IMR-90 (cell line): ENCODE measurements at regions not wholly inside any gene's neighbourhood (a gene's known extent, or its start where the extent isn't known, plus 50 kb on each side); places are given as distances from the start of the nearest gene placed in this dataset.

ENCODE experiments used
- ATAC-seq: fragments of 200-7000 bp; cut with Tn5 transposase; 2 replicates; pipeline ENCODE4 v1.9.1; 2020; ENCODE audit warnings: low read depth, mild to moderate bottlenecking, moderate library complexity
- BruUV-seq: library from RNA; stranded (reverse); fragments of 400-500 nt; replicated peaks from 2 replicates; lab custom pipeline; 2021; lab: Mats Ljungman, UMichigan
- CTCF ChIA-PET: fragments of 300-600 bp; formaldehyde crosslinking; extraction: SDS; loops from one replicate; lab custom pipeline; 2021; ENCODE audit warnings: antibody characterized with exemption; lab: Yijun Ruan, JAX
- POLR2A ChIA-PET: fragments of 300-600 bp; sonication (Branson Sonifier 250); formaldehyde crosslinking; loops from one replicate; lab custom pipeline; 2022; ENCODE audit warnings: antibody characterized with exemption; ENCODE audit not compliant: unreplicated experiment; lab: Charles Lee
- DNase-seq: peaks from one replicate; pipeline ENCODE4 v3.0.0; 2013
- H2AFZ ChIP-seq: replicated peaks from 2 replicates; pipeline ENCODE3; 2013; ENCODE audit warnings: low read length, mild to moderate bottlenecking; ENCODE audit not compliant: poor library complexity
- H2AK5ac ChIP-seq: 2 replicates; pipeline ENCODE4 v1.6.1; 2013; ENCODE audit warnings: low read depth, low read length, inconsistent platforms
- H2AK9ac ChIP-seq: replicated peaks from 2 replicates; pipeline ENCODE3; 2013; ENCODE audit warnings: mild to moderate bottlenecking, low read depth, low read length, moderate library complexity; ENCODE audit not compliant: poor library complexity
- H2BK120ac ChIP-seq: 2 replicates; pipeline ENCODE4 v1.6.1; 2013; ENCODE audit warnings: low read depth, low read length, inconsistent platforms
- H2BK15ac ChIP-seq: 3 replicates; pipeline ENCODE4 v1.6.1; 2013; ENCODE audit warnings: low read depth, low read length, inconsistent platforms
- H2BK20ac ChIP-seq: 2 replicates; pipeline ENCODE4 v1.6.1; 2013; ENCODE audit warnings: low read depth, mild to moderate bottlenecking, inconsistent platforms, low read length, moderate library complexity
- H2BK5ac ChIP-seq: 2 replicates; pipeline ENCODE4 v1.6.1; 2013; ENCODE audit warnings: mild to moderate bottlenecking, low read depth, low read length, inconsistent platforms; ENCODE audit not compliant: poor library complexity, severe bottlenecking
- H3K14ac ChIP-seq: replicated peaks from 2 replicates; pipeline ENCODE4 v1.6.1; 2013; ENCODE audit warnings: low read depth, low read length, inconsistent platforms
- H3K18ac ChIP-seq: 2 replicates; pipeline ENCODE4 v1.6.1; 2013; ENCODE audit warnings: low read depth, low read length, control low read depth
- H3K23ac ChIP-seq: 2 replicates; pipeline ENCODE4 v1.6.1; 2013; ENCODE audit warnings: low read depth, low read length, inconsistent platforms
- H3K27ac ChIP-seq: 2 replicates; pipeline ENCODE4 v1.5.1; 2013; ENCODE audit warnings: mild to moderate bottlenecking, control low read depth, low read length; ENCODE audit not compliant: insufficient read depth
- H3K27me3 ChIP-seq: 2 replicates; pipeline ENCODE4 v1.6.1; 2013; ENCODE audit warnings: low read length; ENCODE audit not compliant: control insufficient read depth, insufficient read depth
- H3K36me3 ChIP-seq: 2 replicates; pipeline ENCODE4 v1.6.1; 2013; ENCODE audit warnings: low read length, mixed read lengths; ENCODE audit not compliant: control insufficient read depth, insufficient read depth
- H3K4ac ChIP-seq: 2 replicates; pipeline ENCODE4 v1.6.1; 2013; ENCODE audit warnings: low read depth, low read length, inconsistent platforms
- H3K4me1 ChIP-seq: 2 replicates; pipeline ENCODE4 v1.6.1; 2013; ENCODE audit warnings: low read length, mixed read lengths; ENCODE audit not compliant: control insufficient read depth, insufficient read depth
- H3K4me2 ChIP-seq: 2 replicates; pipeline ENCODE4 v1.6.1; 2013; ENCODE audit warnings: low read depth, mild to moderate bottlenecking, control low read depth, low read length, moderate library complexity
- H3K4me3 ChIP-seq: 2 replicates; pipeline ENCODE4 v1.5.1; 2013; ENCODE audit warnings: low read depth, mild to moderate bottlenecking, control low read depth, low read length, moderate library complexity; ENCODE audit not compliant: insufficient read depth
- H3K56ac ChIP-seq: 2 replicates; pipeline ENCODE4 v1.6.1; 2013; ENCODE audit warnings: low read length, inconsistent platforms; ENCODE audit not compliant: insufficient read depth; ENCODE audit errors: extremely low read depth
- H3K79me1 ChIP-seq, 2 experiments: 2 replicates each; pipeline ENCODE4 v1.6.1; 2013; ENCODE audit warnings: low read length in 2 of 2, inconsistent platforms in 1 of 2, low read depth in 1 of 2
- H3K9ac ChIP-seq: 2 replicates; pipeline ENCODE4 v1.6.1; 2013; ENCODE audit warnings: low read depth, low read length, control low read depth
- H3K9me1 ChIP-seq: 2 replicates; pipeline ENCODE4 v1.6.1; 2013; ENCODE audit warnings: low read length, inconsistent platforms; ENCODE audit not compliant: insufficient read depth
- H3K9me3 ChIP-seq: 2 replicates; pipeline ENCODE4 v1.6.1; 2013; ENCODE audit warnings: low read length; ENCODE audit not compliant: control insufficient read depth, insufficient read depth
- H4K20me1 ChIP-seq: 2 replicates; pipeline ENCODE4 v1.6.1; 2013; ENCODE audit warnings: low read length, inconsistent platforms; ENCODE audit not compliant: insufficient read depth
- H4K5ac ChIP-seq: 2 replicates; pipeline ENCODE4 v1.6.1; 2013; ENCODE audit warnings: mild to moderate bottlenecking, low read depth, low read length, control low read depth
- H4K8ac ChIP-seq, 2 experiments: 2 replicates each; pipeline ENCODE4 v1.6.1; 2013; ENCODE audit warnings: low read depth in 2 of 2, low read length in 2 of 2, control low read depth in 1 of 2, inconsistent platforms in 1 of 2
- H4K91ac ChIP-seq: 2 replicates; pipeline ENCODE4 v1.6.1; 2013; ENCODE audit warnings: low read depth, low read length, inconsistent platforms; ENCODE audit not compliant: insufficient read depth
- BHLHE40 ChIP-seq: fragments of 150-350 bp; IDR thresholded peaks from 2 replicates; pipeline ENCODE4 v1.6.1; 2016; ENCODE audit warnings: mild to moderate bottlenecking, low read depth, low read length
- CEBPB ChIP-seq: IDR thresholded peaks from 2 replicates; pipeline ENCODE4 v1.6.1; 2012; ENCODE audit warnings: low read depth, low read length, improper control_type of control experiment
- CHD1 ChIP-seq: IDR thresholded peaks from 2 replicates; pipeline ENCODE4 v1.6.1; 2012; ENCODE audit warnings: low read depth, low read length, improper control_type of control experiment
- FOS ChIP-seq: fragments of 150-350 bp; IDR thresholded peaks from 2 replicates; pipeline ENCODE4 v1.6.1; 2016; ENCODE audit warnings: low read depth, low read length
- MAFK ChIP-seq: IDR thresholded peaks from 2 replicates; pipeline ENCODE4 v1.6.1; 2012; ENCODE audit warnings: low read depth, low read length, improper control_type of control experiment
- MAZ ChIP-seq: IDR thresholded peaks from 2 replicates; pipeline ENCODE4 v1.6.1; 2012; ENCODE audit warnings: low read depth, mild to moderate bottlenecking, low read length, improper control_type of control experiment, moderate library complexity, borderline replicate concordance
- MXI1 ChIP-seq: IDR thresholded peaks from 2 replicates; pipeline ENCODE4 v1.6.1; 2012; ENCODE audit warnings: low read depth, mild to moderate bottlenecking, low read length, moderate library complexity, borderline replicate concordance
- NFE2L2 ChIP-seq: fragments of 150-350 bp; IDR thresholded peaks from 2 replicates; pipeline ENCODE4 v1.6.1; 2016; ENCODE audit warnings: low read depth, mild to moderate bottlenecking, low read length
- POLR2A ChIP-seq: IDR thresholded peaks from 2 replicates; pipeline ENCODE4 v1.6.1; 2012; ENCODE audit warnings: mild to moderate bottlenecking, low read depth, low read length
- RAD21 ChIP-seq: IDR thresholded peaks from 2 replicates; pipeline ENCODE4 v1.6.1; 2012; ENCODE audit warnings: low read length, improper control_type of control experiment
- RCOR1 ChIP-seq: IDR thresholded peaks from 2 replicates; pipeline ENCODE4 v1.6.1; 2012; ENCODE audit warnings: mild to moderate bottlenecking, low read length, improper control_type of control experiment; ENCODE audit not compliant: insufficient replicate concordance
- RFX5 ChIP-seq: IDR thresholded peaks from 2 replicates; pipeline ENCODE4 v1.8.0; 2012; ENCODE audit warnings: low read depth, mild to moderate bottlenecking, low read length, moderate library complexity
- SMC3 ChIP-seq: fragments of 150-350 bp; IDR thresholded peaks from 2 replicates; pipeline ENCODE4 v1.6.1; 2016; ENCODE audit warnings: low read depth, mild to moderate bottlenecking, antibody characterized with exemption, low read length, moderate library complexity
- WGBS, 2 experiments: methylation state at CpG; one replicate each; pipeline versions ENCODE4 v1.1.5 to v1.1.7; 2013; ENCODE audit warnings: missing lambda C conversion rate in 2 of 2; ENCODE audit not compliant: insufficient read length in 1 of 2; ENCODE audit errors: extremely low coverage in 2 of 2; 5-methylcytosine and 5-hydroxymethylcytosine counted together
- dilution Hi-C: fragments of 300-500 bp; cut with HindIII; formaldehyde crosslinking; loops from one replicate; pipeline ENCODE4 v1.14.3; 2018; ENCODE audit warnings: low sequenced_read_pairs; ENCODE audit not compliant: unreplicated experiment
- in situ Hi-C: fragments of 300-500 bp; cut with MboI; formaldehyde crosslinking; loops from 3 replicates; pipeline ENCODE4 v1.14.3; 2019; ENCODE audit warnings: low sequenced_read_pairs, inconsistent platforms, mixed read lengths
- intact Hi-C: fragments of 100-400 bp; cut with micrococcal nuclease; formaldehyde crosslinking; loops from 2 replicates; pipeline ENCODE4 v1.10.0; 2022
- TF ChIP-seq, protein P1 (sequence below): fragments of 150-350 bp; IDR thresholded peaks from 2 replicates; pipeline ENCODE4 v1.6.1; 2017; ENCODE audit warnings: mild to moderate bottlenecking, antibody characterized with exemption, low read length, low read depth
- TF ChIP-seq, protein P2 (sequence below): fragments of 150-350 bp; IDR thresholded peaks from 2 replicates; pipeline ENCODE4 v1.6.1; 2016; ENCODE audit warnings: low read depth, mild to moderate bottlenecking, low read length, moderate library complexity, borderline replicate concordance

- Histone ChIP-seq H3K27ac (no peak overlapping the region), H4K5ac (no peak overlapping the region), H3K79me1 (no peaks in the 10 kb centered on the region), H3K9me1 (no peaks in the 10 kb centered on the region; the same call in 1 of the 2 replicates), H2BK15ac (no peak overlapping the region), H3K4me1 (peaks cover 5% of the 10 kb centered on the region), H4K91ac (no peak overlapping the region), H2AK9ac (no peak overlapping the region), H3K23ac (no peak overlapping the region), H3K4me3 (no peak overlapping the region), H2AK5ac (no peak overlapping the region), H4K8ac (no peak overlapping the region), H2AFZ (no peak overlapping the region), H3K9me3 (no peaks in the 10 kb centered on the region), H3K36me3 (no peaks in the 10 kb centered on the region), H3K9ac (no peak overlapping the region), H2BK20ac (no peak overlapping the region), H3K4me2 (no peak overlapping the region), H3K14ac (no peak overlapping the region), H2BK120ac (no peak overlapping the region), H4K20me1 (no peaks in the 10 kb centered on the region), H3K18ac (no peak overlapping the region), H3K27me3 (no peaks in the 10 kb centered on the region), H3K56ac (no peak overlapping the region), H2BK5ac (no peak overlapping the region), H3K4ac (no peak overlapping the region)
- POLR2A ChIA-PET, result no interaction called here
- no peak for DNase-seq
- in situ Hi-C loops, result no loop called here
- intact Hi-C loops, result no loop called here
- WGBS, 2 experiments, result no CpG with 5 or more reads among the region's 2 CpGs
- dilution Hi-C loops, result no loop called here
- CTCF ChIA-PET, result interaction anchor here (0.5 kb wide), 1 partner anchor 11 kb away, joined by 4 read pairs; no protein-coding TSS in a partner anchor
- TF ChIP-seq CEBPB (no peak), RCOR1 (no peak), BHLHE40 (no peak), MAFK (no peak), RAD21 (no peak), FOS (no peak), NFE2L2 (no peak), MAZ (no peak), MXI1 (no peak), SMC3 (no peak), CHD1 (no peak), RFX5 (no peak), POLR2A (no peak)
- TF ChIP-seq, protein P1, sequence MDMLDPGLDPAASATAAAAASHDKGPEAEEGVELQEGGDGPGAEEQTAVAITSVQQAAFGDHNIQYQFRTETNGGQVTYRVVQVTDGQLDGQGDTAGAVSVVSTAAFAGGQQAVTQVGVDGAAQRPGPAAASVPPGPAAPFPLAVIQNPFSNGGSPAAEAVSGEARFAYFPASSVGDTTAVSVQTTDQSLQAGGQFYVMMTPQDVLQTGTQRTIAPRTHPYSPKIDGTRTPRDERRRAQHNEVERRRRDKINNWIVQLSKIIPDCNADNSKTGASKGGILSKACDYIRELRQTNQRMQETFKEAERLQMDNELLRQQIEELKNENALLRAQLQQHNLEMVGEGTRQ, result no peak
- TF ChIP-seq, protein P2, sequence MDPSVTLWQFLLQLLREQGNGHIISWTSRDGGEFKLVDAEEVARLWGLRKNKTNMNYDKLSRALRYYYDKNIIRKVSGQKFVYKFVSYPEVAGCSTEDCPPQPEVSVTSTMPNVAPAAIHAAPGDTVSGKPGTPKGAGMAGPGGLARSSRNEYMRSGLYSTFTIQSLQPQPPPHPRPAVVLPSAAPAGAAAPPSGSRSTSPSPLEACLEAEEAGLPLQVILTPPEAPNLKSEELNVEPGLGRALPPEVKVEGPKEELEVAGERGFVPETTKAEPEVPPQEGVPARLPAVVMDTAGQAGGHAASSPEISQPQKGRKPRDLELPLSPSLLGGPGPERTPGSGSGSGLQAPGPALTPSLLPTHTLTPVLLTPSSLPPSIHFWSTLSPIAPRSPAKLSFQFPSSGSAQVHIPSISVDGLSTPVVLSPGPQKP, result no peak
- BruUV-seq, result no TSS peak
- no peak for ATAC-seq
Observed at GRCh38 chr3:177332955-177333354, 135.7 kb upstream of the TBL1XR1 start.
